Right cardiac atrium (tissue), 5 donors: ENCODE measurements at regions not wholly inside any gene's neighbourhood (a gene's known extent, or its start where the extent isn't known, plus 50 kb on each side); places are given as distances from the start of the nearest gene placed in this dataset.
"Not testable (repeated sequence)": the region's sequence is repeated elsewhere in the genome, so short reads cannot be mapped to it uniquely, and the experiment has no call there.

Experiments
- ATAC-seq, 2 donors: fragments of 200-7000 bp; cut with Tn5 transposase; one replicate each; pipeline versions ENCODE4 v1.8.0 to v1.9.1; 2020; ENCODE audit warnings: moderate library complexity in 2 of 2, mild to moderate bottlenecking in 1 of 2
- DNase-seq, 3 donors: peaks; one replicate each; pipeline ENCODE4 v3.0.0-alpha.2; 2020
- H3K27ac ChIP-seq: one replicate; pipeline ENCODE4 v1.5.1; 2013; ENCODE audit warnings: mild to moderate bottlenecking, low read length, control low read depth, moderate library complexity
- H3K27me3 ChIP-seq: one replicate; pipeline ENCODE4 v1.6.1; 2013; ENCODE audit not compliant: control insufficient read depth, insufficient read depth
- H3K4me1 ChIP-seq: one replicate; pipeline ENCODE4 v1.6.1; 2013; ENCODE audit warnings: low read length; ENCODE audit not compliant: control insufficient read depth, insufficient read depth
- H3K4me3 ChIP-seq: one replicate; pipeline ENCODE4 v1.5.1; 2013; ENCODE audit warnings: low read length, control low read depth
- H3K9me3 ChIP-seq: one replicate; pipeline ENCODE4 v1.6.1; 2013; ENCODE audit warnings: low read length; ENCODE audit not compliant: control insufficient read depth
- WGBS: extraction: QIAGEN DNeasy Blood & Tissue Kit; methylation state at CpG from one replicate; pipeline ENCODE4 v1.1.7; 2013; 5-methylcytosine and 5-hydroxymethylcytosine counted together
- intact Hi-C, 4 donors: fragments of 100-400 bp; cut with DNase I; formaldehyde crosslinking; loops; one replicate each; pipeline versions ENCODE4 v1.11.0 to v1.14.0; 2022 to 2023
- donor health status: healthy with polysubstance abuse.
- donor health status: DM: no; HTN: yes; CAD: no.
- donor health status: DM: no; HTN: no; CAD: no.
- donor health status: DM: no; HTN: yes; CAD: no; lungs with severe emphysema.
- donor health status: DM: yes; HTN: yes; CAD: no.

- WGBS, result 36% methylated on average over 16 of the region's 16 CpGs
- Histone ChIP-seq H3K27me3 (no peaks in the 10 kb centered on the region), H3K4me3 (no peak overlapping the region), H3K27ac (no peak overlapping the region), H3K4me1 (no peaks in the 10 kb centered on the region), H3K9me3 (no peaks in the 10 kb centered on the region)
- DNase-seq (no peak), ATAC-seq (no peak)
- intact Hi-C loops, result loop anchor here in 1 of 4 donors (10.0 kb wide), 1 partner anchor 557 kb away; no protein-coding TSS in a partner anchor
Observed at GRCh38 chr22:27311698-27312550, 489.6 kb downstream of the MN1 start.

DNA sequence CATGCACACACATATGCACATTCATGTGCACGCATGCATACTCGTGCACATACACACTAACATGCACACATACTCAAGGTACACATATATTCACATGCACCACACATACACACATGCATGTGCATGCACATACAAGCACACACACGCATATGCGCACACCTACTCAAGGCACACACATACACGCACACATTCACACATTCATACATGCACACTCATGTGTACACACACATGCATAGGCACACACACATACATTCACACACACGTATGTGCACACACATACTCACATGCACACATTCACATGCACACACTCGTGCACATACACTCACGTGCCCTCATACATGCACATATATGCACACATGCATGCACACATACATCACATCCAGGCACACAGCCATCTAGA, 489.0 kb downstream of the MN1 start:
- no peak for ATAC-seq
- DNase-seq, result no peak
- intact Hi-C loops, result loop anchor here in 1 of 4 donors (10.0 kb wide), 1 partner anchor 558 kb away; no protein-coding TSS in a partner anchor
- Histone ChIP-seq H3K9me3 (no peaks in the 10 kb centered on the region), H3K4me1 (no peaks in the 10 kb centered on the region), H3K27me3 (no peaks in the 10 kb centered on the region), H3K4me3 (no peak overlapping the region), H3K27ac (no peak overlapping the region)
- WGBS, result 85% methylated on average over 8 of the region's 8 CpGs

DNA sequence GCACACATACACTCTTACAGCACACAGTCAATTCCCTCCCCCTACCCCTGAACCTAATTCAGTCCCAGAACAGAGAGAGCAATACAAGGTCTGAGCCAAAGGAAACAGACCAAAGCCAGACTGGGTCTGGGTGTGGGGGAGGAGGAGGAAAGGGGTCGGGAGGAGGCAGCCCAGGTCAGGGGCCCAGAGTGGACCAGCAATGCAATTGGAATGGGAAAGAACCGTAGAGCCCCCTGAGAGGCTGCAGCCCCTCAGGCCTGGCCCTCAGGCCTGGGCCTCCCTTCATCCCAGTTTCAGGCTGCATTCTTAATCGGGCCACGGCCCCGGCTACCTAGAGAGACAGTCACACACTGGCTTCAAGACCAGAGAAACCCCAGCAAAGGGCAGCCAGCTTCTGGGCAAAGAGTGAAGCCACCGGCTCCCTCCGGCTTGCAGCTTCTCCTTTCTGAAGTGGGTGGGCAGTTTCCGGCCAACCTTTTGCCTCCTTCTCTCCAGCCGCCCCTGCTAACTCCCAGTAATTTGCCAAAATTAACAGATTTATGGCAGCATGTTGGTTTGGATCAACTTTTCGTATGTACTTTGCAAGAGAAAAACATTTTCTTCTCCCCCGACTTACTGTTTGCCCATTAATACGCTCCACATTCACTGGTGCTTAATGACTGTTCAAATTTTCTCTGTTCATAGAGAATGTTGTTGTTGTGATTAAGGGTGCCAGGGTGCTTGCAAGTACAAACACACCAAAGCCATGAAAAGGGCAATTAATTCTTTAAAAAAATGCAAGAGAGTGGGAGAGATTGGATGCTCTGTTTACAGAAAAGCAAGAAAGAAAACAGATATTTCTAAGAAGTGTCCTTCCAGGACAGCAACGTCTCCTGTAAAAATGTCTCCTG, 488.3 kb downstream of the MN1 start:
- intact Hi-C loops, result loop anchor here in 1 of 4 donors (10.0 kb wide), 1 partner anchor 558 kb away; no protein-coding TSS in a partner anchor
- Histone ChIP-seq H3K27me3 (no peaks in the 10 kb centered on the region), H3K4me1 (no peaks in the 10 kb centered on the region), H3K9me3 (no peaks in the 10 kb centered on the region), H3K4me3 (no peak overlapping the region), H3K27ac (peak overlapping the region; percentile 40)
- DNase-seq, result peak in 1 of 3 donors; percentile 57
- 50% methylated on average over 13 of the region's 13 CpGs for WGBS
- ATAC-seq, result peak; percentile 30 to 72

DNA sequence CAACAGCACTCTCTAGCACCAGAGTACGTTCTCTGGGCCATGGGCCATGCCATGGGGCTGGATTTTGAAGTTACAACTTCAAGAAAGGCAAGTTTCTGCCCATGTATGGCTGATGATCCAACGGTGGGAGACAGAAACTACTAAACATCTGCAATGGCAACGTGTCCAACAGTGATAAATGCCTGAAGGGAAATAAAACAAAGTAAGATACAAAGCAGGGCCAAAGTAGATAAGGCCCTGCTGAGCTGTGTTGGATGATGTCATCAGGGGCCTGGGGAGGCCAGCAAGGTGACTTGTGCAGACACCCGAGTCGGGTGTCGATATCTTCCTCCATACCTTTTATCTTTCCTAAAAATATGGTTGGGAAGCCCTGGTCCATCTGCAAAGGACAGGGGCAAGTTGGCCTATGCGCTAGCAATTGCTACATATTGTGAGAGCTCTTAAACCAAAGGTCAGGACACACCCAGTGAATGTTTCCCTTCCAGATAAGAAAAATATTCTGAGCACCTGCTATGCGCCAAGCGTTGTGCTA, 487.2 kb downstream of the MN1 start:
- intact Hi-C loops, result loop anchor here in 1 of 4 donors (10.0 kb wide), 1 partner anchor 560 kb away; no protein-coding TSS in a partner anchor
- ATAC-seq, result peak in 1 of 2 donors; percentile 45
- DNase-seq, result no peak
- H3K4me3 ChIP-seq, result no peak overlapping the region
- no peaks in the 10 kb centered on the region for H3K27me3 ChIP-seq
- H3K9me3 ChIP-seq, result no peaks in the 10 kb centered on the region
- H3K4me1 ChIP-seq, result no peaks in the 10 kb centered on the region
- WGBS, result 67% methylated on average over 9 of the region's 9 CpGs
- no peak overlapping the region for H3K27ac ChIP-seq

DNA sequence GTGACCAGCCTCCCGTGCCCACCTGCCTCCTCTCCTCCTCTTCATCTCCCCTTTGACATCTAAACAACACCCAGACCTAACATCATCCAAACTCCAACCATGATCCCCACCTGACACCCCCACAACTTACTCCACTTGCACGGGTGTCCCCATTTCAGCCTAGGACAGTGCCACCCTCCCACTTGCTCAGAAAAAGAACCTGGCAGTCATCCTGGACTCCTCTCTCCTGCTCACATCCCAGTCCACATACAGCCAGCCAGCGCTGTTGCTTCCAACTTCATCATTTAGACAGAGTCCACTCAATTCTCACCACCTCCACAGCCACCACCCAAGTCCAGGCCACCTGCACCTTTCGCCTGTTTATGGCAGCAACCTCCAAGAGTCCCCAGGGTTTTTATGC, 485.7 kb downstream of the MN1 start:
- Histone ChIP-seq H3K27ac (no peak overlapping the region), H3K4me3 (no peak overlapping the region), H3K4me1 (no peaks in the 10 kb centered on the region), H3K9me3 (no peaks in the 10 kb centered on the region), H3K27me3 (no peaks in the 10 kb centered on the region)
- intact Hi-C loops, result loop anchor here in 1 of 4 donors (10.0 kb wide), 1 partner anchor 561 kb away; no protein-coding TSS in a partner anchor
- ATAC-seq, result no peak
- 95% methylated on average over 4 of the region's 4 CpGs for WGBS
- DNase-seq, result no peak

- no peaks in the 10 kb centered on the region for H3K27me3 ChIP-seq
- H3K9me3 ChIP-seq, result no peaks in the 10 kb centered on the region
- no peak for DNase-seq
- no peaks in the 10 kb centered on the region for H3K4me1 ChIP-seq
- WGBS, result 72% methylated on average over 5 of the region's 5 CpGs
- no peak for ATAC-seq
- intact Hi-C loops, result loop anchor here in 1 of 4 donors (10.0 kb wide), 1 partner anchor 562 kb away; no protein-coding TSS in a partner anchor
- H3K27ac ChIP-seq, result no peak overlapping the region
- no peak overlapping the region for H3K4me3 ChIP-seq
Observed at GRCh38 chr22:27317096-27317495, 484.5 kb downstream of the MN1 start.

GRCh38 chr22:27317971-27318428, 483.6 kb downstream of the MN1 start:
- 66% methylated on average over 15 of the region's 15 CpGs for WGBS
- no peak overlapping the region for H3K27ac ChIP-seq
- no peaks in the 10 kb centered on the region for H3K27me3 ChIP-seq
- intact Hi-C loops, result loop anchor here in 1 of 4 donors (10.0 kb wide), 1 partner anchor 563 kb away; no protein-coding TSS in a partner anchor
- H3K4me1 ChIP-seq, result no peaks in the 10 kb centered on the region
- ATAC-seq, result no peak
- no peak overlapping the region for H3K4me3 ChIP-seq
- no peaks in the 10 kb centered on the region for H3K9me3 ChIP-seq
- no peak for DNase-seq

DNA sequence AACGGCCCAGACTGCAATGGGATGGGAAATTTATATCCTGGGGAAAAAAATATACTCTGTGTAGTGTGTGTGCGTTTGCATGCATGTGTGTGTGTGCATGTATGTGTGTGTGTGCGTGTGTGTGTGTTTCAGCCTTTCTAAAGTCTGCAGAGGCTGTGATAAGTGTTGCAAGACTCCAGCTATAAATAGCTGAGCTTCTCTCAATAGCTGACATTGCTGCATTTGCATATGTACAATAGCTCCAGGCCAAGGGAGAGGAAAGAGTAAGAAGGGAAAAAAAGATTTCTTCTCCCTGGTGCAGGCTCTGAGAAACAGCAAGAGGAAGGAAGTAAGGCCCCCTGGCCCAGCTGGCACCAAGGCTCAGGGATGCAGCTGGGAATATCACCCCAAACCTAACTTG, 483.0 kb downstream of the MN1 start:
- intact Hi-C loops, result loop anchor here in 1 of 4 donors (10.0 kb wide), 1 partner anchor 564 kb away; no protein-coding TSS in a partner anchor
- WGBS, result 14% methylated on average over 3 of the region's 3 CpGs
- H3K4me1 ChIP-seq, result no peaks in the 10 kb centered on the region
- H3K27me3 ChIP-seq, result no peaks in the 10 kb centered on the region
- H3K4me3 ChIP-seq, result no peak overlapping the region
- DNase-seq (peak; percentile 35 to 81 (median 71)), ATAC-seq (peak; percentile 59 to 70)
- no peaks in the 10 kb centered on the region for H3K9me3 ChIP-seq
- H3K27ac ChIP-seq, result no peak overlapping the region

GRCh38 chr22:27323661-27324060, 477.9 kb downstream of the MN1 start:
- ATAC-seq (no peak), DNase-seq (no peak)
- Histone ChIP-seq H3K27me3 (no peaks in the 10 kb centered on the region), H3K4me3 (no peak overlapping the region), H3K4me1 (no peaks in the 10 kb centered on the region), H3K27ac (no peak overlapping the region), H3K9me3 (no peaks in the 10 kb centered on the region)
- intact Hi-C loops, result no loop called here
- 23% methylated on average over 15 of the region's 15 CpGs for WGBS

DNA sequence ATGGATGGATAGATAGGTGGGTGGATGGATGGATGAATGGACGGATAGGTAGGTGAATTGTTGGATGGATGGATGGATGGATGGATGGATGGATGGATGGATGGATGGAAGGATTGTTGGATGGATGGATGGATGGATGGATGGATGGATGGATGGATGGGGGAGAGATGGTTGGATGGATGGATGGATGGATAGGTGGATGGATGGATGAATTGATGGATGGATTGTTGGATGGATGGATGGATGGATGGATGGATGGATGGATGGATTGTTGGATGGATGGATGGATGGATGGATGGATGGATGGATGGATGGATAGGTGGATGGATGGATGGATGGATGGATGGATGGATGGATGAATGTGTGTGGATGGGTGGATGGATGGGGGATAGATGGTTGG, 476.6 kb downstream of the MN1 start:
- DNase-seq, H3K4me1 ChIP-seq, H3K9me3 ChIP-seq, H3K27me3 ChIP-seq, H3K27ac ChIP-seq, ATAC-seq, H3K4me3 ChIP-seq, intact Hi-C loops: not testable (repeated sequence)
- whole genome bisulfite sequencing, result 89% methylated on average over 1 of the region's 1 CpG
